Coronary artery (tissue), 2 donors: ENCODE measurements at regions not wholly inside any gene's neighbourhood (a gene's known extent, or its start where the extent isn't known, plus 50 kb on each side); places are given as distances from the start of the nearest gene placed in this dataset.

Experiments
- DNase-seq: peaks from one replicate; pipeline ENCODE4 v3.0.0-alpha.2; 2017; ENCODE audit warnings: low spot score
- H3K27ac ChIP-seq, 2 donors: fragments of 200-600 bp; sonication (generic); one replicate each; pipeline ENCODE4 v1.5.1; 2016 to 2019
- H3K4me3 ChIP-seq: fragments of 200-600 bp; sonication (generic); 2 replicates; pipeline ENCODE4 v1.5.1; 2016; ENCODE audit warnings: mild to moderate bottlenecking, moderate library complexity
- TF ChIP-seq, protein P1 (sequence below): fragments of 200-600 bp; sonication (generic); IDR thresholded peaks from one replicate; pipeline ENCODE4 v1.5.1; 2019; ENCODE audit warnings: antibody characterized with exemption

GRCh38 chr3:147645761-147646160 is 236.6 kb downstream of the ZIC1 start:
- Histone ChIP-seq H3K27ac (no peak overlapping the region), H3K4me3 (no peak overlapping the region)
- TF ChIP-seq, protein P1, sequence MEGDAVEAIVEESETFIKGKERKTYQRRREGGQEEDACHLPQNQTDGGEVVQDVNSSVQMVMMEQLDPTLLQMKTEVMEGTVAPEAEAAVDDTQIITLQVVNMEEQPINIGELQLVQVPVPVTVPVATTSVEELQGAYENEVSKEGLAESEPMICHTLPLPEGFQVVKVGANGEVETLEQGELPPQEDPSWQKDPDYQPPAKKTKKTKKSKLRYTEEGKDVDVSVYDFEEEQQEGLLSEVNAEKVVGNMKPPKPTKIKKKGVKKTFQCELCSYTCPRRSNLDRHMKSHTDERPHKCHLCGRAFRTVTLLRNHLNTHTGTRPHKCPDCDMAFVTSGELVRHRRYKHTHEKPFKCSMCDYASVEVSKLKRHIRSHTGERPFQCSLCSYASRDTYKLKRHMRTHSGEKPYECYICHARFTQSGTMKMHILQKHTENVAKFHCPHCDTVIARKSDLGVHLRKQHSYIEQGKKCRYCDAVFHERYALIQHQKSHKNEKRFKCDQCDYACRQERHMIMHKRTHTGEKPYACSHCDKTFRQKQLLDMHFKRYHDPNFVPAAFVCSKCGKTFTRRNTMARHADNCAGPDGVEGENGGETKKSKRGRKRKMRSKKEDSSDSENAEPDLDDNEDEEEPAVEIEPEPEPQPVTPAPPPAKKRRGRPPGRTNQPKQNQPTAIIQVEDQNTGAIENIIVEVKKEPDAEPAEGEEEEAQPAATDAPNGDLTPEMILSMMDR: no peak
- no peak for DNase-seq

GRCh38 chr3:147649475-147649874 is 240.3 kb downstream of the ZIC1 start:
- Histone ChIP-seq H3K27ac (no peak overlapping the region), H3K4me3 (no peak overlapping the region)
- TF ChIP-seq, protein P1: no peak
- no peak for DNase-seq

DNA sequence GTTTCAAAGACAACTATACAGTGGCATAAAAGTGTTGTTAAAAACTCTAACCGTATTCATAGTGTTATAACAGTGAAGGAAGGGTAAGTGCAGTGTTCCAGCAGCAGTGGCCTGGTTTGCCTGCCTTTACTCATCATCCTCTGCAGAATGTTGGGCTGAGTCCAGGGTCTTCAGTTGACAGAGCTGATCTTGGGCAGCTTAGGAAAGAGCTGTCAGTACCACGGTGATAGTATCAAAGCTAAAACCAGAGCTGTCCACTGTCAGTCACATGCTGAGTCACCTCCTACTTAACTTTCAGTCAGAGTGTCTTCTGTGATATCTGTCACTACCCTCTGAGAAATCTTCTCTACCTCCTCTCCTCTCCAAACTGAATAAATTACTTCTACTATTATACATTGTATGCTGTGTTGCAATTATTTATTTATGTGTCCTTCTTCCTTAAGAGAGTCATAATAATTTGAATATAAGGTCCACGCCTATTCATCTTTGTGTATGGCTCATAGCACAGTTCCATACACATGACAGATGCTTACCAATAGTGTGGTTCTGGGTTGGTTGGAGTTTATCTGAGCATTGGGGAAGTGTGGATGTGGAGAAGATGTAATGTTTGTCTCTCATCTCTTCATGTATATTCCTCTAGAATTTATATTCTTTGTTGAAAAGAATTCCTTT is 242.1 kb downstream of the ZIC1 start:
- DNase-seq: no peak
- H3K4me3 ChIP-seq: no peak overlapping the region
- no peak overlapping the region for H3K27ac ChIP-seq
- TF ChIP-seq, protein P1: no peak

DNA sequence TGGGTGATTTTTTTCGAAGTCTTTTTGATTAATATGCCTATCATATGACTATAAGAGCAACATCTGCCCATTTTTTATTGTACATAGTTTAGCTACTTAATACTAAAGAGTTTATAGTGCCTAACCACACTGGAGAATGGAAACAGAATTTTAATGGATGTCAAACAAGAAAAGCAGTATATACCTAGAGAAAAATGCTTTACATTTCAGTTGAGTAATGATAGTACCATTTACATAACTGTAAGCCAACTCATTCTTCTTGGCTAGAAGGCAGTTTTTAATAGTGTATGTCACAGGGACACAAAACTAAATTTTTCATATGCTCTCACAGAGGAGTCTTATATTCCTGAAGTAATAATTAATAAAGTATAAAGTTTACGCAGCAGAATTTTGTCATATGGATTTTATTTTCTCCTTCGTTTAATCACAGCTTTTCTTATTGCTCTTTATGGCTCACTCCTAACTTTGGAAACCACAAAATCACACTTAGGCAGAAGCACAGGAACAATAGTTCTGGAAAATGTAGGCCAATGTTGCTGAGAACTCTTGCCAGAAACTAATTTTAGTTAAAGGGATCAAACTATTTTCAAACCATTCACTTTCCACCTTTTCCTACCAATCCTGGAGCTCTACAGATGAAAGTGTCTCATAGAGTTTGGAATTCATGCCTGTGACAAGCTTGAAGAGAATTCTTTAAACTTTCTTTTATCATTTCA is 243.6 kb downstream of the ZIC1 start:
- no peak for DNase-seq
- TF ChIP-seq, protein P1: no peak
- no peak overlapping the region for H3K4me3 ChIP-seq
- H3K27ac ChIP-seq: peak overlapping the region in 1 of 2 donors; percentile 2

GRCh38 chr3:147653367-147653923 is 244.3 kb downstream of the ZIC1 start:
- Histone ChIP-seq H3K4me3 (no peak overlapping the region), H3K27ac (peak overlapping the region in 1 of 2 donors; percentile 2)
- TF ChIP-seq, protein P1: no peak
- no peak for DNase-seq

GRCh38 chr3:147654827-147655226 is 245.7 kb downstream of the ZIC1 start:
- Histone ChIP-seq H3K4me3 (no peak overlapping the region), H3K27ac (peak overlapping the region in 1 of 2 donors; percentile 31)
- no peak for DNase-seq
- TF ChIP-seq, protein P1: no peak
